ENCODE measurements at regions not wholly inside any gene's neighbourhood (a gene's known extent, or its start where the extent isn't known, plus 50 kb on each side); places are given as distances from the start of the nearest gene placed in this dataset.

DNA sequence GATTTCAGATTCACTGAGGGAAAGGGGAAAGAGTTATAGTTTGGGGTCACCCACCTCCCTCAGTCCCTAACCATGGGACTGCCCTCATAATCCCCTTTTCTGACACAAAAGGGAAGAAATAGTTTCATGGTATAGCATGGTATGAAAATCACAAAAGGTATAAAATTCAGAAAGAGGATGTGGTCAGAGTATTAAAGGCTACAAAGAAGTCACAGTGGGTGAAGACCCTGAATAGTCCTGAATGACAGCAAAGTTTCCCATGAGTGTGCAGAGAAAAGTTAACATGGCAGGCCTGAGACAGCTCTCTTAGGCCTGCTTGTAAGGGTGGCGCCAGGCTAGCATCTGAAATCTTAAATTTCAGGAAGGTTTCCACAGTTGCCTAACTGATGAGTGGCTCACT, 290.6 kb upstream of the ZNF608 start (continued):
- TF ChIP-seq, protein P1, sequence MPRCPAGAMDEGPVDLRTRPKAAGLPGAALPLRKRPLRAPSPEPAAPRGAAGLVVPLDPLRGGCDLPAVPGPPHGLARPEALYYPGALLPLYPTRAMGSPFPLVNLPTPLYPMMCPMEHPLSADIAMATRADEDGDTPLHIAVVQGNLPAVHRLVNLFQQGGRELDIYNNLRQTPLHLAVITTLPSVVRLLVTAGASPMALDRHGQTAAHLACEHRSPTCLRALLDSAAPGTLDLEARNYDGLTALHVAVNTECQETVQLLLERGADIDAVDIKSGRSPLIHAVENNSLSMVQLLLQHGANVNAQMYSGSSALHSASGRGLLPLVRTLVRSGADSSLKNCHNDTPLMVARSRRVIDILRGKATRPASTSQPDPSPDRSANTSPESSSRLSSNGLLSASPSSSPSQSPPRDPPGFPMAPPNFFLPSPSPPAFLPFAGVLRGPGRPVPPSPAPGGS (CRISPR knock-in tag; IDR thresholded peaks at IDR 0.05): no peak
- TF ChIP-seq, protein P2, sequence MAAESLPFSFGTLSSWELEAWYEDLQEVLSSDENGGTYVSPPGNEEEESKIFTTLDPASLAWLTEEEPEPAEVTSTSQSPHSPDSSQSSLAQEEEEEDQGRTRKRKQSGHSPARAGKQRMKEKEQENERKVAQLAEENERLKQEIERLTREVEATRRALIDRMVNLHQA (CRISPR knock-in tag; IDR thresholded peaks at IDR 0.05): no peak
- TF ChIP-seq, protein P3, sequence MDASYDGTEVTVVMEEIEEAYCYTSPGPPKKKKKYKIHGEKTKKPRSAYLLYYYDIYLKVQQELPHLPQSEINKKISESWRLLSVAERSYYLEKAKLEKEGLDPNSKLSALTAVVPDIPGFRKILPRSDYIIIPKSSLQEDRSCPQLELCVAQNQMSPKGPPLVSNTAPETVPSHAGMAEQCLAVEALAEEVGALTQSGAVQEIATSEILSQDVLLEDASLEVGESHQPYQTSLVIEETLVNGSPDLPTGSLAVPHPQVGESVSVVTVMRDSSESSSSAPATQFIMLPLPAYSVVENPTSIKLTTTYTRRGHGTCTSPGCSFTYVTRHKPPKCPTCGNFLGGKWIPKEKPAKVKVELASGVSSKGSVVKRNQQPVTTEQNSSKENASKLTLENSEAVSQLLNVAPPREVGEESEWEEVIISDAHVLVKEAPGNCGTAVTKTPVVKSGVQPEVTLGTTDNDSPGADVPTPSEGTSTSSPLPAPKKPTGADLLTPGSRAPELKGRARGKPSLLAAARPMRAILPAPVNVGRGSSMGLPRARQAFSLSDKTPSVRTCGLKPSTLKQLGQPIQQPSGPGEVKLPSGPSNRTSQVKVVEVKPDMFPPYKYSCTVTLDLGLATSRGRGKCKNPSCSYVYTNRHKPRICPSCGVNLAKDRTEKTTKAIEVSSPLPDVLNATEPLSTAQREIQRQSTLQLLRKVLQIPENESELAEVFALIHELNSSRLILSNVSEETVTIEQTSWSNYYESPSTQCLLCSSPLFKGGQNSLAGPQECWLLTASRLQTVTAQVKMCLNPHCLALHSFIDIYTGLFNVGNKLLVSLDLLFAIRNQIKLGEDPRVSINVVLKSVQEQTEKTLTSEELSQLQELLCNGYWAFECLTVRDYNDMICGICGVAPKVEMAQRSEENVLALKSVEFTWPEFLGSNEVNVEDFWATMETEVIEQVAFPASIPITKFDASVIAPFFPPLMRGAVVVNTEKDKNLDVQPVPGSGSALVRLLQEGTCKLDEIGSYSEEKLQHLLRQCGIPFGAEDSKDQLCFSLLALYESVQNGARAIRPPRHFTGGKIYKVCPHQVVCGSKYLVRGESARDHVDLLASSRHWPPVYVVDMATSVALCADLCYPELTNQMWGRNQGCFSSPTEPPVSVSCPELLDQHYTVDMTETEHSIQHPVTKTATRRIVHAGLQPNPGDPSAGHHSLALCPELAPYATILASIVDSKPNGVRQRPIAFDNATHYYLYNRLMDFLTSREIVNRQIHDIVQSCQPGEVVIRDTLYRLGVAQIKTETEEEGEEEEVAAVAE (CRISPR knock-in tag; IDR thresholded peaks at IDR 0.05; ENCODE audit: borderline replicate concordance): no peak
- TF ChIP-seq ZNF451 (CRISPR knock-in tag; IDR thresholded peaks at IDR 0.05): no peak
- no peak for TF ChIP-seq ZBTB7B (CRISPR knock-in tag; IDR thresholded peaks at IDR 0.05)
- TF ChIP-seq ZNF709 (CRISPR knock-in tag; IDR thresholded peaks at IDR 0.05): no peak
- TF ChIP-seq, protein P4, sequence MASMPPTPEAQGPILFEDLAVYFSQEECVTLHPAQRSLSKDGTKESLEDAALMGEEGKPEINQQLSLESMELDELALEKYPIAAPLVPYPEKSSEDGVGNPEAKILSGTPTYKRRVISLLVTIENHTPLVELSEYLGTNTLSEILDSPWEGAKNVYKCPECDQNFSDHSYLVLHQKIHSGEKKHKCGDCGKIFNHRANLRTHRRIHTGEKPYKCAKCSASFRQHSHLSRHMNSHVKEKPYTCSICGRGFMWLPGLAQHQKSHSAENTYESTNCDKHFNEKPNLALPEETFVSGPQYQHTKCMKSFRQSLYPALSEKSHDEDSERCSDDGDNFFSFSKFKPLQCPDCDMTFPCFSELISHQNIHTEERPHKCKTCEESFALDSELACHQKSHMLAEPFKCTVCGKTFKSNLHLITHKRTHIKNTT (CRISPR knock-in tag; IDR thresholded peaks at IDR 0.05): no peak
- TF ChIP-seq ZFY (CRISPR knock-in tag; IDR thresholded peaks at IDR 0.05): no peak
- no peak for TF ChIP-seq RBM39 (IDR thresholded peaks at IDR 0.05; ENCODE audit: low read depth, low read length, poor library complexity, severe bottlenecking)
- TF ChIP-seq ZNF34 (CRISPR knock-in tag; IDR thresholded peaks at IDR 0.05; ENCODE audit: borderline replicate concordance): no peak
- no peak for TF ChIP-seq ZFP37 (CRISPR knock-in tag; IDR thresholded peaks at IDR 0.05; ENCODE audit: borderline replicate concordance)
- no peak for TF ChIP-seq ZNF570 (CRISPR knock-in tag; IDR thresholded peaks at IDR 0.05; ENCODE audit: borderline replicate concordance)

Data from HepG2 (cell line).